Stimulated activated CD4-positive, alpha-beta T cell treated with anti-CD3 and anti-CD28 coated beads, Interleukin-12 subunit alpha, Interleukin-12 subunit beta, amount 100 ng/mL, for 4 hours (primary cell): ENCODE measurements at regions not wholly inside any gene's neighbourhood (a gene's known extent, or its start where the extent isn't known, plus 50 kb on each side); places are given as distances from the start of the nearest gene placed in this dataset.
"Not testable (repeated sequence)": the region's sequence is repeated elsewhere in the genome, so short reads cannot be mapped to it uniquely, and the experiment has no call there.

Experiments used
- DNase-seq: peaks from one replicate; pipeline ENCODE4 v3.0.0-alpha.2; 2020

DNA sequence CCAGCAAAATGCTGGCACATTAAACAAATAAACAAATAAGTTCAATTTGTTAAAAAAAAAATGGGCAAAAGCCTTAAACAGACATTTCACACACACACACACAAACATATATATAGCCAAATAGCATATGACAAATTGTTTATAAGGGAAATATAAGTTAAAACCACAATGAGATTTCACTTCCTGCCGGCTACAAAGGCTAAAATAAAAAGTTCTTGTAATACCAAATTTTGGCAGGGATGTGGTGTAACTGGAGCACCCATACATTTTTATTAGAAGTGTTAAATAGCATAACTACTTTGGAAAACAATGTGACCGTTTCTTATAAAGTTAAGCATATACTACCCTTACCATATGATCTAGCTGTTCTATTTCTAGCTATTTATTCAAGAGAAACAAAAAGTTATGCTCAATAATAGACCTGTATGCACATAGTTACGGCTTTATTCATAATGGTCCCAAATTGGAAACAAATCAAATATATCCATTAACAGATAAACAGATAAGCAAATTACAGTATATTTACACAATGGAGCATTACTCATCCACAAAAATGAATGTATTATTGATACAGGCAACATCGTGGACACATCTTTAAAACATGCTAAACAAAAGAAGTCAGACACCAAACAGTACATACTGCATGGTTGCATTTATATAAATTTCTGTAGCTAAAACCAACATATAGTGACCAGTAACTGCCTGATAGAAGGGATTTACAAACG, 93.9 kb downstream of the EOMES start:
- no peak for DNase-seq

- DNase-seq, result no peak
Measured at GRCh38 chr3:27626596-27627118, 95.5 kb downstream of the EOMES start.

- DNase-seq, result no peak
Measured at GRCh38 chr3:27625864-27626263, 96.3 kb downstream of the EOMES start.

GRCh38 chr3:27623085-27623753, 98.9 kb downstream of the EOMES start:
- no peak for DNase-seq

- DNase-seq, result no peak
Measured at GRCh38 chr3:27617552-27617951, 104.6 kb downstream of the EOMES start.

DNA sequence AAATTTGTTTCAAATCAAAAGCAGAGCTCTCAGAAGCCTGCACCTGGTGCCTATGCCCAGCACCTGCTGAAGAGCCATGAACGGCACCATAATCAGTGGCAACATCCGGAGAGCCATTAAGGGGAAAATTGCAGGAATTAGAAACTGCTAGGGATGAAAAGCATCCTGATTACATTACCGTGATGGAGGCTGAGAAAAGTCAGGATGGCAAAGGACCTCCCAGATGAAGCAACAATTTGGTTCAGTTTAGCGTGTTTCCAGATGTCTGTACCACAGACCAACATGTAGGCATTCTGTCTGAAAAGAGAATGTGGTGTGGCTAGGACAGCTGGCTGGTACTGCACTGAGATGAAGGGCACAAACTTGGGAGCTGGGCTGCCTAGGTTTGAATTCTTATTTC, 106.1 kb downstream of the EOMES start:
- DNase-seq, result no peak

- DNase-seq, result no peak
Measured at GRCh38 chr3:27615555-27615954, 106.6 kb downstream of the EOMES start.

- no peak for DNase-seq
Measured at GRCh38 chr3:27614592-27614991, 107.5 kb downstream of the EOMES start.

GRCh38 chr3:27613846-27614500, 108.2 kb downstream of the EOMES start:
- no peak for DNase-seq

DNA sequence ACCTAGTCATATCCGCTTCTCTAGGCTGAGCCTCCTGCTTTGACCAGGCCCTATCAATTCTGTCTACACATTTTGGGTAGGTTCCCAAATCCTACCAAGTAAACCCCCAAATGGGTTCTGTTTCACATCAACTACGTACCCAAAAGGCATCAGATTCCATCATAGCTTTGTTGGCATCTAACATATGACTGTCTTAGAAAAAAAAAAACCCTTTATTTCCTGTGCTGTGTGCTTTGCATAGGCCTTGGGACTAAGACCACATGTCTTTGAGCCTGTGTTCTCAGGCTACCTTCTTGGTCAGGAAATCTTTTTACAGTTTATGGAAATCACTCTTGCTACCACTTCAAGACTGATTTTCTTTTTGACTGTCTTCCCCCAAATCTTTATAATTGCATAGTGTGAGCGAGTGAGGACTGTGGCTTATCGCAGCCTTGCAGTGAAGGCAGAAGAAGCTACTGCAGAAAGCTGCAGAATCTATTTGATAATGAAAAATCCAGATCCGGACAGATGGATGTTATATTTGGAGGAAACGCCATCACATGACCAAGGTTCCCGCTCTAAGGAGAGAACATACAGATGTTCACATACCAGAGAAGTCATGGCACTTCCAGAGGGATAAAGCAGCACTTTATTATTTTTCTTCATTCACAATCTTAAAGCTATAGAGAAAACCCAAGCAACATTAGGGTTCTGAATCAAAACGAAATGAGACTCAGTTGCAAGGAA, 111.2 kb downstream of the EOMES start:
- DNase-seq, result no peak

- DNase-seq, result no peak
Measured at GRCh38 chr3:27607370-27607769, 114.8 kb downstream of the EOMES start.

DNA sequence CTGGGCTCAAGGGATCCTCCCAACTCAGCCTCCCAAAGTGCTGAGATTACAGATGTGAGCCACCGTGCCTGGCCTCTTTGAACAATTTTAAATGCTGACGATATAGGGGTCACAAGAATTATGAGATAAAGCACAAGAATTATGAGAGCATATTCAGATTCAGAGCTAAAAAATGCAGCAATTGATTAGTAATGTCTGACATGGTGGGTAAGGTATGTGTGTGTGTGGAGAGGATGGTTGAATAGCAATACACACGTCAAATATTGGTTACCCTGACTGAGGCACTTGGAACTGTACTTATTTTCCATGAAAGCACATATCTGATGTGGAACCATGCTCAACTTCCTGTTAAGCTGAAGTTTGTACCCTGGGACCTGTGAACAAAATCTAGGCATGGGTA, 115.6 kb downstream of the EOMES start:
- DNase-seq, result no peak

GRCh38 chr3:27601311-27601710, 117.1 kb upstream of the SLC4A7 start:
- DNase-seq, result not testable (repeated sequence)

- not testable (repeated sequence) for DNase-seq
Measured at GRCh38 chr3:27599741-27600140, 115.6 kb upstream of the SLC4A7 start.

- no peak for DNase-seq
Measured at GRCh38 chr3:27596921-27597320, 112.7 kb upstream of the SLC4A7 start.

- DNase-seq, result no peak
Measured at GRCh38 chr3:27596334-27596841, 112.2 kb upstream of the SLC4A7 start.

GRCh38 chr3:27594096-27594690, 110.0 kb upstream of the SLC4A7 start:
- no peak for DNase-seq

GRCh38 chr3:27593173-27593572, 109.0 kb upstream of the SLC4A7 start:
- DNase-seq, result no peak

GRCh38 chr3:27591312-27592210, 107.4 kb upstream of the SLC4A7 start:
- DNase-seq, result no peak

DNA sequence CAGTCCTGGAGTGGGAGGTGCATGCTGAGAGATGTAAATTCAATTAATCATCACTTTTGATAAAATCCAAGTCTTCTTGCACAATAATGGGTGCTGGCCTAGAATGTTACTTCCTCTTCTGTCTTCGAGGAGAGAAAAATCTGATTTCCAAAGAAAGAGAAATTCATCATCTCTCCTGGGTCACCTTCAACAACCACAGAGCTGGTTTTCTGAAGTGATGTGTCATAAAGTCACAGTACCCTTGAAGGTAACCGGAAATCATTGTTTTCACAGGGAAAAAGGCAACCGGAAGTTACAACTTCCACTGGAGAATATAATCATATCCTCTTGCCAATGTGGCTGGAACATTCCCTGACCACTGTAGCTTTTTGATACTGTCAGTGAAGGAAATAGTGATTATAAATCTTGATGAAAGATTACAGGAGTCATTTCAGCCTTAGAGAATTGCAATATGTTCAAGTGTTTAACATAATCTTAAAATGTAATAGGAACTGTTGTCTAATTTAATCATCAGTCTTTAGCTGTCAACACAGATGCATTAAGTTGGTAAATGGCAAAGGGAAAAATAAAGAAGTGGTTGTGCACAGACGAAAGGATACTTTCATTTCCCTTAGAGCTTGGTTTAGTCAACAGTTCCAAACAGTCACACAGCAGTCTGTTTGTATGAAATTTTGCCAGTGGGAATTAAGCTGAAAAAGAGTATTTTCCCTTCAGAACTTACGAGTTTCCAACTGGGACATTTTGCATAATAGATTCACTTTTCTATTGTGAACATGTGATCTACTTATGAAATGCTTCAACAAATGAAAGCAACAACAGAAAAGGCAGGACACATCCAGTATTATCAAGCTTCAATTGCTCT, 106.5 kb upstream of the SLC4A7 start:
- DNase-seq, result no peak
